T-cell (primary cell): ENCODE measurements at regions not wholly inside any gene's neighbourhood (a gene's known extent, or its start where the extent isn't known, plus 50 kb on each side); places are given as distances from the start of the nearest gene placed in this dataset.

Experiments used
- ATAC-seq, 4 experiments: fragments of 200-7000 bp in 3 of 4; fragments of 150-1000 bp in 1 of 4; cut with Tn5 transposase; replicated peaks in 1 of 4; 1 replicate in 3 of 4; 2 replicates in 1 of 4; pipeline ENCODE4 v1.10.0; 2021; ENCODE audit warnings: moderate library complexity in 3 of 4, mild to moderate bottlenecking in 2 of 4, moderate number of reproducible peaks in 1 of 4
- CTCF ChIA-PET, 2 donors: fragments of 300-600 bp; sonication (Branson Sonifier 250); formaldehyde crosslinking; loops; one replicate each; lab custom pipeline; 2022; ENCODE audit warnings: antibody characterized with exemption in 2 of 2; lab: Charles Lee
- POLR2A ChIA-PET, 2 donors: fragments of 300-600 bp; sonication (Branson Sonifier 250); formaldehyde crosslinking; loops; one replicate each; lab custom pipeline; 2022; ENCODE audit warnings: antibody characterized with exemption in 2 of 2; lab: Charles Lee
- DNase-seq, 35 experiments: peaks; one replicate each; pipeline versions ENCODE4 v3.0.0 to v3.0.0-alpha.2; 2013 to 2023
- H3K27ac ChIP-seq: one replicate; pipeline ENCODE4 v1.5.1; 2013; ENCODE audit warnings: low read length
- H3K27me3 ChIP-seq, 2 experiments: replicated peaks in 1 of 2; 1 replicate in 1 of 2; 2 replicates in 1 of 2; pipeline versions ENCODE4 v1.6.1 to v1.7.0; 2013; ENCODE audit warnings: low read length in 1 of 2, mixed read lengths in 1 of 2; ENCODE audit not compliant: control insufficient read depth in 2 of 2, insufficient read depth in 2 of 2; ENCODE audit errors: extremely low read depth in 1 of 2
- H3K36me3 ChIP-seq, 2 donors: 1 replicate in 1 of 2; 2 replicates in 1 of 2; pipeline versions ENCODE4 v1.6.1 to v1.7.0; 2013; ENCODE audit warnings: low read length in 1 of 2; ENCODE audit not compliant: control insufficient read depth in 2 of 2, insufficient read depth in 1 of 2; ENCODE audit errors: extremely low read depth in 1 of 2
- H3K4me1 ChIP-seq, 2 experiments: 1 replicate in 1 of 2; 2 replicates in 1 of 2; pipeline versions ENCODE4 v1.6.1 to v1.7.0; 2013; ENCODE audit warnings: low read length in 2 of 2, mixed read lengths in 1 of 2; ENCODE audit not compliant: insufficient read depth in 2 of 2, control insufficient read depth in 1 of 2; ENCODE audit errors: extremely low read depth in 1 of 2
- H3K4me3 ChIP-seq, 2 donors: 1 replicate in 1 of 2; 2 replicates in 1 of 2; pipeline versions ENCODE4 v1.5.1 to v1.7.0; 2013; ENCODE audit warnings: mild to moderate bottlenecking in 2 of 2, low read length in 1 of 2, moderate library complexity in 1 of 2; ENCODE audit not compliant: control insufficient read depth in 1 of 2; ENCODE audit errors: extremely low read depth in 1 of 2
- H3K9me3 ChIP-seq: 2 replicates; pipeline ENCODE4 v1.7.0; 2013
- H3K27ac Mint-ChIP-seq, 2 donors: one replicate each; pipeline ENCODE4 v1.8.0; 2020 to 2021; ENCODE audit warnings: mild to moderate bottlenecking in 2 of 2, mixed read lengths in 2 of 2
- H3K27me3 Mint-ChIP-seq, 2 donors: one replicate each; pipeline ENCODE4 v1.8.0; 2021 to 2022; ENCODE audit warnings: mixed read lengths in 2 of 2
- H3K36me3 Mint-ChIP-seq: one replicate; pipeline ENCODE4 v1.8.0; 2021; ENCODE audit warnings: mixed read lengths
- H3K4me1 Mint-ChIP-seq, 3 donors: one replicate each; pipeline ENCODE4 v1.8.0; 2020 to 2022; ENCODE audit warnings: mixed read lengths in 3 of 3, mild to moderate bottlenecking in 1 of 3
- H3K4me3 Mint-ChIP-seq, 3 donors: one replicate each; pipeline ENCODE4 v1.8.0; 2020 to 2022; ENCODE audit warnings: mild to moderate bottlenecking in 3 of 3, mixed read lengths in 3 of 3, moderate library complexity in 3 of 3
- H3K9me3 Mint-ChIP-seq, 3 donors: one replicate each; pipeline ENCODE4 v1.8.0; 2020 to 2022; ENCODE audit warnings: mixed read lengths in 3 of 3
- WGBS: methylation state at CpG from one replicate; pipeline ENCODE4 v1.1.5; 2013; ENCODE audit warnings: missing lambda C conversion rate; ENCODE audit not compliant: insufficient coverage; 5-methylcytosine and 5-hydroxymethylcytosine counted together

GRCh38 chr2:164065038-164065437 lies 329.2 kb upstream of the FIGN start:
- peaks cover 0 to 7% (median 0%) of the 10 kb centered on the region in 3 donors for H3K9me3 Mint-ChIP-seq
- H3K4me1 ChIP-seq: no peaks in the 10 kb centered on the region
- ATAC-seq: no peak
- ChIA-PET POLR2A (no interaction called here), CTCF (no interaction called here)
- no peaks in the 10 kb centered on the region for H3K36me3 Mint-ChIP-seq
- H3K27me3 ChIP-seq: no peaks in the 10 kb centered on the region
- H3K27ac Mint-ChIP-seq: no peak overlapping the region
- H3K36me3 ChIP-seq: no peaks in the 10 kb centered on the region
- DNase-seq: no peak
- H3K9me3 ChIP-seq: no peaks in the 10 kb centered on the region
- no peak overlapping the region for H3K4me3 Mint-ChIP-seq
- WGBS: no CpG with 5 or more reads among the region's 2 CpGs
- no peaks in the 10 kb centered on the region for H3K27me3 Mint-ChIP-seq
- no peak overlapping the region for H3K27ac ChIP-seq
- no peak overlapping the region for H3K4me3 ChIP-seq
- H3K4me1 Mint-ChIP-seq: no peaks in the 10 kb centered on the region

GRCh38 chr2:164061129-164061746 lies 325.4 kb upstream of the FIGN start:
- Mint-ChIP-seq H3K27ac (no peak overlapping the region), H3K4me3 (no peak overlapping the region), H3K36me3 (no peaks in the 10 kb centered on the region), H3K4me1 (no peaks in the 10 kb centered on the region), H3K9me3 (peaks cover 0 to 7% (median 4%) of the 10 kb centered on the region in 3 donors), H3K27me3 (no peaks in the 10 kb centered on the region)
- Histone ChIP-seq H3K4me1 (no peaks in the 10 kb centered on the region), H3K36me3 (no peaks in the 10 kb centered on the region), H3K4me3 (no peak overlapping the region), H3K9me3 (no peaks in the 10 kb centered on the region), H3K27me3 (no peaks in the 10 kb centered on the region), H3K27ac (no peak overlapping the region)
- ChIA-PET CTCF (no interaction called here), POLR2A (interaction anchor here in 1 of 2 donors (0.7 kb wide), 1 partner anchor 116 kb away, joined by 3 read pairs; no protein-coding TSS in a partner anchor)
- WGBS: no CpG with 5 or more reads among the region's 2 CpGs
- ATAC-seq: no peak
- DNase-seq: no peak

- DNase-seq (no peak), ATAC-seq (no peak)
- Mint-ChIP-seq H3K4me3 (no peak overlapping the region), H3K9me3 (peaks cover 0 to 11% (median 3%) of the 10 kb centered on the region in 3 donors), H3K27ac (no peak overlapping the region), H3K36me3 (no peaks in the 10 kb centered on the region), H3K4me1 (no peaks in the 10 kb centered on the region), H3K27me3 (no peaks in the 10 kb centered on the region)
- H3K4me1 ChIP-seq: no peaks in the 10 kb centered on the region
- H3K27ac ChIP-seq: no peak overlapping the region
- H3K4me3 ChIP-seq: no peak overlapping the region
- CTCF ChIA-PET: no interaction called here
- POLR2A ChIA-PET: no interaction called here
- H3K36me3 ChIP-seq: no peaks in the 10 kb centered on the region
- no peaks in the 10 kb centered on the region for H3K27me3 ChIP-seq
- WGBS: no CpG with 5 or more reads among the region's 2 CpGs
- H3K9me3 ChIP-seq: no peaks in the 10 kb centered on the region
Measured at GRCh38 chr2:164060031-164060430, 324.2 kb upstream of the FIGN start.

- H3K27ac ChIP-seq: no peak overlapping the region
Measured at GRCh38 chr2:164055623-164056022, 319.8 kb upstream of the FIGN start.

GRCh38 chr2:164054651-164055050 lies 318.8 kb upstream of the FIGN start:
- H3K9me3 ChIP-seq: no peaks in the 10 kb centered on the region
- CTCF ChIA-PET: no interaction called here
- POLR2A ChIA-PET: no interaction called here
- Mint-ChIP-seq H3K36me3 (no peaks in the 10 kb centered on the region), H3K9me3 (peaks cover 2 to 12% (median 8%) of the 10 kb centered on the region in 3 donors), H3K4me1 (no peaks in the 10 kb centered on the region), H3K27ac (no peak overlapping the region), H3K4me3 (no peak overlapping the region), H3K27me3 (no peaks in the 10 kb centered on the region)
- WGBS: 68% methylated on average over 3 of the region's 5 CpGs
- no peaks in the 10 kb centered on the region for H3K4me1 ChIP-seq
- H3K4me3 ChIP-seq: no peak overlapping the region
- no peak overlapping the region for H3K27ac ChIP-seq
- ATAC-seq (no peak), DNase-seq (no peak)
- H3K36me3 ChIP-seq: no peaks in the 10 kb centered on the region
- no peaks in the 10 kb centered on the region for H3K27me3 ChIP-seq

More at GRCh38 chr2:164055623-164056022, 319.8 kb upstream of the FIGN start:
- Histone ChIP-seq H3K4me3 (no peak overlapping the region), H3K36me3 (no peaks in the 10 kb centered on the region), H3K4me1 (no peaks in the 10 kb centered on the region), H3K9me3 (no peaks in the 10 kb centered on the region), H3K27me3 (no peaks in the 10 kb centered on the region)
- no peaks in the 10 kb centered on the region for H3K27me3 Mint-ChIP-seq
- H3K27ac Mint-ChIP-seq: no peak overlapping the region
- H3K4me3 Mint-ChIP-seq: no peak overlapping the region
- ATAC-seq: no peak
- no peaks in the 10 kb centered on the region for H3K36me3 Mint-ChIP-seq
- H3K9me3 Mint-ChIP-seq: peaks cover 2 to 12% (median 8%) of the 10 kb centered on the region in 3 donors
- H3K4me1 Mint-ChIP-seq: no peaks in the 10 kb centered on the region
- ChIA-PET CTCF (no interaction called here), POLR2A (no interaction called here)
- 40% methylated on average over 1 of the region's 2 CpGs for whole genome bisulfite sequencing
- no peak for DNase-seq

GRCh38 chr2:164053021-164053420 lies 317.2 kb upstream of the FIGN start:
- CTCF ChIA-PET: no interaction called here
- H3K36me3 ChIP-seq: no peaks in the 10 kb centered on the region
- no peaks in the 10 kb centered on the region for H3K27me3 ChIP-seq
- DNase-seq: no peak
- POLR2A ChIA-PET: no interaction called here
- ATAC-seq: no peak
- Mint-ChIP-seq H3K36me3 (no peaks in the 10 kb centered on the region), H3K27ac (no peak overlapping the region), H3K4me1 (no peaks in the 10 kb centered on the region), H3K9me3 (peaks cover 2 to 18% (median 11%) of the 10 kb centered on the region in 3 donors), H3K4me3 (no peak overlapping the region), H3K27me3 (no peaks in the 10 kb centered on the region)
- H3K4me1 ChIP-seq: no peaks in the 10 kb centered on the region
- H3K27ac ChIP-seq: no peak overlapping the region
- 100% methylated on average over 1 of the region's 2 CpGs for WGBS
- H3K4me3 ChIP-seq: no peak overlapping the region
- no peaks in the 10 kb centered on the region for H3K9me3 ChIP-seq

GRCh38 chr2:164052006-164052405 lies 316.2 kb upstream of the FIGN start:
- Mint-ChIP-seq H3K4me3 (no peak overlapping the region), H3K36me3 (no peaks in the 10 kb centered on the region), H3K27ac (no peak overlapping the region), H3K27me3 (no peaks in the 10 kb centered on the region), H3K9me3 (peaks cover 2 to 18% (median 14%) of the 10 kb centered on the region in 3 donors), H3K4me1 (no peaks in the 10 kb centered on the region)
- no peak overlapping the region for H3K4me3 ChIP-seq
- DNase-seq: no peak
- no peaks in the 10 kb centered on the region for H3K36me3 ChIP-seq
- H3K27me3 ChIP-seq: no peaks in the 10 kb centered on the region
- no peak overlapping the region for H3K27ac ChIP-seq
- POLR2A ChIA-PET: no interaction called here
- 72% methylated on average over 5 of the region's 6 CpGs for WGBS
- no peaks in the 10 kb centered on the region for H3K9me3 ChIP-seq
- ATAC-seq: no peak
- no peaks in the 10 kb centered on the region for H3K4me1 ChIP-seq
- CTCF ChIA-PET: no interaction called here
